CD4-positive, alpha-beta memory T cell (primary cell): ENCODE measurements at regions not wholly inside any gene's neighbourhood (a gene's known extent, or its start where the extent isn't known, plus 50 kb on each side); places are given as distances from the start of the nearest gene placed in this dataset.

Experiments used
- CTCF ChIA-PET: fragments of 350-600 bp; sonication (Branson Sonifier 250); formaldehyde crosslinking; loops from one replicate; lab custom pipeline; 2021; ENCODE audit warnings: inconsistent platforms; ENCODE audit not compliant: partially characterized antibody; lab: Charles Lee
- POLR2A ChIA-PET: fragments of 350-600 bp; sonication (Branson Sonifier 250); formaldehyde crosslinking; loops from one replicate; lab custom pipeline; 2021; ENCODE audit not compliant: partially characterized antibody; lab: Charles Lee
- DNase-seq, 5 donors: peaks; one replicate each; pipeline versions ENCODE4 v3.0.0 to v3.0.0-alpha.2; 2020 to 2022; ENCODE audit warnings: mixed read lengths in 1 of 5
- H3K27ac ChIP-seq: one replicate; pipeline ENCODE4 v1.7.0; 2013; ENCODE audit warnings: low read depth, low read length
- H3K27me3 ChIP-seq: 2 replicates; pipeline ENCODE4 v1.7.0; 2013; ENCODE audit warnings: mild to moderate bottlenecking, low read length, moderate library complexity; ENCODE audit not compliant: insufficient read depth
- H3K36me3 ChIP-seq: 2 replicates; pipeline ENCODE4 v1.7.0; 2013; ENCODE audit warnings: mild to moderate bottlenecking, low read length, moderate library complexity; ENCODE audit not compliant: insufficient read depth
- H3K4me1 ChIP-seq: 2 replicates; pipeline ENCODE4 v1.7.0; 2013; ENCODE audit warnings: mild to moderate bottlenecking, low read length, moderate library complexity; ENCODE audit not compliant: insufficient read depth
- H3K4me3 ChIP-seq, 2 donors: one replicate each; pipeline ENCODE4 v1.7.0; 2013; ENCODE audit warnings: low read length in 2 of 2, mild to moderate bottlenecking in 1 of 2
- H3K9me3 ChIP-seq, 2 donors: one replicate each; pipeline ENCODE4 v1.7.0; 2013; ENCODE audit warnings: low read length in 2 of 2, control low read depth in 1 of 2; ENCODE audit not compliant: control insufficient read depth in 1 of 2
- H3K27ac Mint-ChIP-seq, 7 donors: one replicate each; pipeline ENCODE4 v1.8.0; 2020 to 2021; ENCODE audit warnings: mixed read lengths in 7 of 7, mild to moderate bottlenecking in 6 of 7, inconsistent platforms in 3 of 7, moderate library complexity in 3 of 7
- H3K27me3 Mint-ChIP-seq, 2 donors: one replicate each; pipeline ENCODE4 v1.8.0; 2020 to 2021; ENCODE audit warnings: mixed read lengths in 2 of 2
- H3K36me3 Mint-ChIP-seq, 2 donors: one replicate each; pipeline ENCODE4 v1.8.0; 2020 to 2021; ENCODE audit warnings: mixed read lengths in 2 of 2, inconsistent platforms in 1 of 2, mild to moderate bottlenecking in 1 of 2
- H3K4me1 Mint-ChIP-seq, 4 donors: one replicate each; pipeline ENCODE4 v1.8.0; 2020 to 2021; ENCODE audit warnings: mixed read lengths in 4 of 4, mild to moderate bottlenecking in 1 of 4
- H3K4me3 Mint-ChIP-seq, 8 donors: one replicate each; pipeline ENCODE4 v1.8.0; 2020 to 2021; ENCODE audit warnings: mixed read lengths in 8 of 8, mild to moderate bottlenecking in 7 of 8, moderate library complexity in 6 of 8, inconsistent platforms in 3 of 8
- H3K9me3 Mint-ChIP-seq, 8 donors: one replicate each; pipeline ENCODE4 v1.8.0; 2020 to 2021; ENCODE audit warnings: mixed read lengths in 8 of 8, mild to moderate bottlenecking in 5 of 8, inconsistent platforms in 3 of 8, moderate library complexity in 1 of 8
- intact Hi-C: fragments of 100-400 bp; cut with micrococcal nuclease; formaldehyde crosslinking; loops from one replicate; pipeline ENCODE4 v1.15.1; 2023

GRCh38 chr12:84550518-84550917, 362.1 kb downstream of the SLC6A15 start:
- Mint-ChIP-seq H3K4me1 (no peaks in the 10 kb centered on the region), H3K36me3 (no peaks in the 10 kb centered on the region), H3K9me3 (peaks cover 0 to 8% (median 2%) of the 10 kb centered on the region in 8 donors), H3K4me3 (no peak overlapping the region), H3K27ac (no peak overlapping the region), H3K27me3 (no peaks in the 10 kb centered on the region)
- intact Hi-C loops, result no loop called here
- no peak for DNase-seq
- Histone ChIP-seq H3K4me1 (no peaks in the 10 kb centered on the region), H3K9me3 (no peaks in the 10 kb centered on the region), H3K4me3 (no peak overlapping the region), H3K27me3 (no peaks in the 10 kb centered on the region), H3K36me3 (no peaks in the 10 kb centered on the region), H3K27ac (no peak overlapping the region)
- ChIA-PET CTCF (no interaction called here), POLR2A (no interaction called here)

DNA sequence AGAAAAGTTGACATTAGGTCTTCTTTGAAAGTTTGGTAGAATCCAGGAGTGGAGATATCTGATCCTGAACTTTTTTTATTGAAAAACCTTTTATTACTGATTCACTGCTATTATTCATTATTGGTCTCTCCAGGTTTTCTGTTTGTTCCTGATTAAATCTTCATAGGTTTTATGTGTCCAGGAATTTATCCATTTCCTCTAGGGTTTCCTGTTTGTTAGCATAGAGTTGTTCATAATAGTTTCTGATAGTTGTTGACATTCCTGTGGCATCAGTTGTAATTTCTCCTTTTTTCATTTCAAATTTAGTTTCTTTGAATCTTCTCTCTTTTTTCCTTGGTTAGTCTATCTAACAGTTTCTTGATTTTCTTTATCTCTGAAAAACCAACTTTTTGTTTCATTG, 370.3 kb downstream of the SLC6A15 start:
- no peaks in the 10 kb centered on the region for H3K9me3 ChIP-seq
- no peaks in the 10 kb centered on the region for H3K36me3 ChIP-seq
- CTCF ChIA-PET, result no interaction called here
- no peaks in the 10 kb centered on the region for H3K4me1 ChIP-seq
- POLR2A ChIA-PET, result no interaction called here
- H3K27ac ChIP-seq, result no peak overlapping the region
- no peaks in the 10 kb centered on the region for H3K4me1 Mint-ChIP-seq
- no peaks in the 10 kb centered on the region for H3K27me3 ChIP-seq
- no peak overlapping the region for H3K4me3 Mint-ChIP-seq
- peaks cover 0 to 10% (median 2%) of the 10 kb centered on the region in 8 donors for H3K9me3 Mint-ChIP-seq
- no peaks in the 10 kb centered on the region for H3K27me3 Mint-ChIP-seq
- DNase-seq, result no peak
- H3K36me3 Mint-ChIP-seq, result no peaks in the 10 kb centered on the region
- H3K27ac Mint-ChIP-seq, result no peak overlapping the region
- intact Hi-C loops, result no loop called here
- no peak overlapping the region for H3K4me3 ChIP-seq

GRCh38 chr12:84537666-84538065, 374.9 kb downstream of the SLC6A15 start:
- H3K4me1 ChIP-seq, result no peaks in the 10 kb centered on the region
- H3K9me3 ChIP-seq, result no peaks in the 10 kb centered on the region
- no peak overlapping the region for H3K27ac ChIP-seq
- POLR2A ChIA-PET, result no interaction called here
- Mint-ChIP-seq H3K4me1 (no peaks in the 10 kb centered on the region), H3K36me3 (no peaks in the 10 kb centered on the region), H3K27ac (no peak overlapping the region), H3K9me3 (peaks cover 0 to 8% (median 0%) of the 10 kb centered on the region in 8 donors), H3K4me3 (no peak overlapping the region), H3K27me3 (no peaks in the 10 kb centered on the region)
- H3K27me3 ChIP-seq, result no peaks in the 10 kb centered on the region
- intact Hi-C loops, result no loop called here
- CTCF ChIA-PET, result no interaction called here
- no peak for DNase-seq
- no peaks in the 10 kb centered on the region for H3K36me3 ChIP-seq
- H3K4me3 ChIP-seq, result no peak overlapping the region

GRCh38 chr12:84512751-84513150, 399.8 kb downstream of the SLC6A15 start:
- Histone ChIP-seq H3K4me3 (no peak overlapping the region), H3K36me3 (no peaks in the 10 kb centered on the region), H3K4me1 (no peaks in the 10 kb centered on the region), H3K27ac (no peak overlapping the region), H3K9me3 (no peaks in the 10 kb centered on the region), H3K27me3 (no peaks in the 10 kb centered on the region)
- no peak overlapping the region for H3K27ac Mint-ChIP-seq
- H3K27me3 Mint-ChIP-seq, result no peaks in the 10 kb centered on the region
- ChIA-PET CTCF (no interaction called here), POLR2A (no interaction called here)
- H3K4me1 Mint-ChIP-seq, result no peaks in the 10 kb centered on the region
- intact Hi-C loops, result no loop called here
- H3K36me3 Mint-ChIP-seq, result no peaks in the 10 kb centered on the region
- H3K9me3 Mint-ChIP-seq, result no peaks in the 10 kb centered on the region
- H3K4me3 Mint-ChIP-seq, result no peak overlapping the region
- DNase-seq, result no peak

DNA sequence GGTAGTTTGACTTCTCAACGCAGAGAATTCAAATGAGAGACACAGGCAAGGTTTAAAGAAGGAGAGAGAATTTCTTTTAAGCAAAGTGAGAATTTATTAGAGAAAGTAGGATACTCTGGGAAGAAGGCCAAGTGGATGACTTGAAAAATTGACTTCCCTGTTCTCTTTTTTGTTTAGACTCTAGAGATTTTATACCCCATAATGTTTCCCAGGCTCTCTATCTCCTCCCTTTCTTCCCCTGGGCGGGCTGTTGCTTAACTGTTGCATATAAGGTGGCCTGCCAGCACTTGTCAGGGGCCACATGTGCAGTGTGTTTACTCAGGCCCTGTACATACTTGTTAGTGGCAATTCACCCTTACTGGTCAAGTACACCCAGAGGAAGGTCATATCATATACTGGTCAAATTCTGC, 403.7 kb downstream of the SLC6A15 start:
- Histone ChIP-seq H3K36me3 (no peaks in the 10 kb centered on the region), H3K27me3 (no peaks in the 10 kb centered on the region), H3K4me1 (no peaks in the 10 kb centered on the region), H3K27ac (no peak overlapping the region), H3K4me3 (no peak overlapping the region), H3K9me3 (no peaks in the 10 kb centered on the region)
- H3K36me3 Mint-ChIP-seq, result no peaks in the 10 kb centered on the region
- H3K27ac Mint-ChIP-seq, result no peak overlapping the region
- DNase-seq, result no peak
- H3K4me1 Mint-ChIP-seq, result no peaks in the 10 kb centered on the region
- H3K9me3 Mint-ChIP-seq, result no peaks in the 10 kb centered on the region
- no peaks in the 10 kb centered on the region for H3K27me3 Mint-ChIP-seq
- no peak overlapping the region for H3K4me3 Mint-ChIP-seq
- intact Hi-C loops, result loop anchor here (1.0 kb wide), 1 partner anchor 1823 kb away; the partner anchor contains the start of gene TMTC2
- POLR2A ChIA-PET, result no interaction called here
- CTCF ChIA-PET, result no interaction called here

GRCh38 chr12:84507956-84508850, 404.4 kb downstream of the SLC6A15 start:
- Histone ChIP-seq H3K9me3 (no peaks in the 10 kb centered on the region), H3K27ac (no peak overlapping the region), H3K27me3 (no peaks in the 10 kb centered on the region), H3K36me3 (no peaks in the 10 kb centered on the region), H3K4me1 (no peaks in the 10 kb centered on the region), H3K4me3 (no peak overlapping the region)
- CTCF ChIA-PET, result no interaction called here
- H3K27me3 Mint-ChIP-seq, result no peaks in the 10 kb centered on the region
- no peak overlapping the region for H3K27ac Mint-ChIP-seq
- no peaks in the 10 kb centered on the region for H3K9me3 Mint-ChIP-seq
- H3K36me3 Mint-ChIP-seq, result no peaks in the 10 kb centered on the region
- no peaks in the 10 kb centered on the region for H3K4me1 Mint-ChIP-seq
- no peak for DNase-seq
- POLR2A ChIA-PET, result no interaction called here
- intact Hi-C loops, result loop anchor here (1.0 kb wide), 1 partner anchor 1822 kb away; the partner anchor contains the start of gene TMTC2
- H3K4me3 Mint-ChIP-seq, result no peak overlapping the region

- DNase-seq, result no peak
- Mint-ChIP-seq H3K27me3 (no peaks in the 10 kb centered on the region), H3K36me3 (no peaks in the 10 kb centered on the region), H3K27ac (no peak overlapping the region), H3K4me1 (no peaks in the 10 kb centered on the region), H3K9me3 (no peaks in the 10 kb centered on the region), H3K4me3 (no peak overlapping the region)
- ChIA-PET CTCF (no interaction called here), POLR2A (no interaction called here)
- H3K27ac ChIP-seq, result no peak overlapping the region
- intact Hi-C loops, result no loop called here
- no peaks in the 10 kb centered on the region for H3K27me3 ChIP-seq
- H3K36me3 ChIP-seq, result no peaks in the 10 kb centered on the region
- no peak overlapping the region for H3K4me3 ChIP-seq
- no peaks in the 10 kb centered on the region for H3K4me1 ChIP-seq
- no peaks in the 10 kb centered on the region for H3K9me3 ChIP-seq
These were observed 406.3 kb downstream of the SLC6A15 start for GRCh38 chr12:84506282-84506681.
